SH-SY5Y (cell line): ENCODE measurements at regions not wholly inside any gene's neighbourhood (a gene's known extent, or its start where the extent isn't known, plus 50 kb on each side); places are given as distances from the start of the nearest gene placed in this dataset.

Source experiments
- GATA2 ChIP-seq: IDR thresholded peaks from 2 replicates; pipeline ENCODE4 v1.6.1; 2011; ENCODE audit warnings: mild to moderate bottlenecking, low read depth, low read length
- GATA3 ChIP-seq: IDR thresholded peaks from 2 replicates; pipeline ENCODE4 v1.6.1; 2011; ENCODE audit warnings: low read depth, mild to moderate bottlenecking, low read length, moderate library complexity

DNA sequence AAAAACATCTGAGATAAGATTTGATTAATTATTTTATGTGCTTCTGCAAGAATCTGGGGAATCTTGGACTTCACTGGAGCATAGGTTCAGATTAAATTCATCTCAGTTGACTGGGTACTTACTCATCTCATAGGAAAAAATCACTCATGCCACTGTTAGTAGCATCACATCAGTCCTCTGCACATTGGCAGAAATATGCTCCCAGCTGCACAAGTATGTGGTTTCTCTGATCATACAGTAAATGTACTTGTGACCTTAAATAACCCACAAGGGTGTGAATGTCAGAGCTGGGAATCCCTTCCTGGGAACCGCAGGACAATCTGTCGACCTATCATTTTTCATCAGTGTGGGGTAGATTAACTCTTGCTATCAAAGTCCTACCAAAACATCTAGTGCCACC is 203.7 kb upstream of the SLC24A2 start:
- TF ChIP-seq GATA2 (no peak), GATA3 (no peak)
